CD4-positive, alpha-beta memory T cell (primary cell): ENCODE measurements at regions not wholly inside any gene's neighbourhood (a gene's known extent, or its start where the extent isn't known, plus 50 kb on each side); places are given as distances from the start of the nearest gene placed in this dataset.

Source experiments
- CTCF ChIA-PET: fragments of 350-600 bp; sonication (Branson Sonifier 250); formaldehyde crosslinking; loops from one replicate; lab custom pipeline; 2021; ENCODE audit warnings: inconsistent platforms; ENCODE audit not compliant: partially characterized antibody; lab: Charles Lee
- POLR2A ChIA-PET: fragments of 350-600 bp; sonication (Branson Sonifier 250); formaldehyde crosslinking; loops from one replicate; lab custom pipeline; 2021; ENCODE audit not compliant: partially characterized antibody; lab: Charles Lee
- DNase-seq, 5 donors: peaks; one replicate each; pipeline versions ENCODE4 v3.0.0 to v3.0.0-alpha.2; 2020 to 2022; ENCODE audit warnings: mixed read lengths in 1 of 5
- H3K27ac ChIP-seq: one replicate; pipeline ENCODE4 v1.7.0; 2013; ENCODE audit warnings: low read depth, low read length
- H3K27me3 ChIP-seq: 2 replicates; pipeline ENCODE4 v1.7.0; 2013; ENCODE audit warnings: mild to moderate bottlenecking, low read length, moderate library complexity; ENCODE audit not compliant: insufficient read depth
- H3K36me3 ChIP-seq: 2 replicates; pipeline ENCODE4 v1.7.0; 2013; ENCODE audit warnings: mild to moderate bottlenecking, low read length, moderate library complexity; ENCODE audit not compliant: insufficient read depth
- H3K4me1 ChIP-seq: 2 replicates; pipeline ENCODE4 v1.7.0; 2013; ENCODE audit warnings: mild to moderate bottlenecking, low read length, moderate library complexity; ENCODE audit not compliant: insufficient read depth
- H3K4me3 ChIP-seq, 2 donors: one replicate each; pipeline ENCODE4 v1.7.0; 2013; ENCODE audit warnings: low read length in 2 of 2, mild to moderate bottlenecking in 1 of 2
- H3K9me3 ChIP-seq, 2 donors: one replicate each; pipeline ENCODE4 v1.7.0; 2013; ENCODE audit warnings: low read length in 2 of 2, control low read depth in 1 of 2; ENCODE audit not compliant: control insufficient read depth in 1 of 2
- H3K27ac Mint-ChIP-seq, 7 donors: one replicate each; pipeline ENCODE4 v1.8.0; 2020 to 2021; ENCODE audit warnings: mixed read lengths in 7 of 7, mild to moderate bottlenecking in 6 of 7, inconsistent platforms in 3 of 7, moderate library complexity in 3 of 7
- H3K27me3 Mint-ChIP-seq, 2 donors: one replicate each; pipeline ENCODE4 v1.8.0; 2020 to 2021; ENCODE audit warnings: mixed read lengths in 2 of 2
- H3K36me3 Mint-ChIP-seq, 2 donors: one replicate each; pipeline ENCODE4 v1.8.0; 2020 to 2021; ENCODE audit warnings: mixed read lengths in 2 of 2, inconsistent platforms in 1 of 2, mild to moderate bottlenecking in 1 of 2
- H3K4me1 Mint-ChIP-seq, 4 donors: one replicate each; pipeline ENCODE4 v1.8.0; 2020 to 2021; ENCODE audit warnings: mixed read lengths in 4 of 4, mild to moderate bottlenecking in 1 of 4
- H3K4me3 Mint-ChIP-seq, 8 donors: one replicate each; pipeline ENCODE4 v1.8.0; 2020 to 2021; ENCODE audit warnings: mixed read lengths in 8 of 8, mild to moderate bottlenecking in 7 of 8, moderate library complexity in 6 of 8, inconsistent platforms in 3 of 8
- H3K9me3 Mint-ChIP-seq, 8 donors: one replicate each; pipeline ENCODE4 v1.8.0; 2020 to 2021; ENCODE audit warnings: mixed read lengths in 8 of 8, mild to moderate bottlenecking in 5 of 8, inconsistent platforms in 3 of 8, moderate library complexity in 1 of 8
- intact Hi-C: fragments of 100-400 bp; cut with micrococcal nuclease; formaldehyde crosslinking; loops from one replicate; pipeline ENCODE4 v1.15.1; 2023

DNA sequence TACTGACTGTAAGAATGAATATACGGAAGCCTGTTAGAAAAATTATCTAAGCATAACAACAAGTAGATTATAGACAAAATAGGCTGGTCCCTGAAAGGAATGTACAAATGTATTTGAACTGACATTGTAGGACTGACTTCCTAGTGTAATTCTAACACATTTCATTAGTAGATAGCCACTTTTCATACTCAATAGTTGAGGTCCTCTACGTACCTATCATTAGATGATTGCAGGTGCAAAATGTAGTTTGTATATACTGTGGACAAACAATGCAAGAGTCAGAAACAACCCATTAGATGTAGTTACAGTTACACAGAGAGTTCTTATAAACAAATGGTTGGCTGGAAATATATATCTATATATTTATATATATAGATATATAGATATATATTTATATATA, 402.3 kb upstream of the SLITRK6 start:
- no peak overlapping the region for H3K27ac ChIP-seq
- no peaks in the 10 kb centered on the region for H3K4me1 ChIP-seq
- H3K4me3 ChIP-seq = no peak overlapping the region
- H3K27me3 Mint-ChIP-seq = no peaks in the 10 kb centered on the region
- H3K9me3 Mint-ChIP-seq = peaks cover 0 to 3% (median 0%) of the 10 kb centered on the region in 8 donors
- H3K4me1 Mint-ChIP-seq = no peaks in the 10 kb centered on the region
- no peaks in the 10 kb centered on the region for H3K36me3 Mint-ChIP-seq
- ChIA-PET POLR2A (no interaction called here), CTCF (no interaction called here)
- H3K4me3 Mint-ChIP-seq = no peak overlapping the region
- H3K9me3 ChIP-seq = no peaks in the 10 kb centered on the region
- H3K27ac Mint-ChIP-seq = no peak overlapping the region
- DNase-seq = no peak
- H3K36me3 ChIP-seq = no peaks in the 10 kb centered on the region
- intact Hi-C loops = no loop called here
- no peaks in the 10 kb centered on the region for H3K27me3 ChIP-seq

DNA sequence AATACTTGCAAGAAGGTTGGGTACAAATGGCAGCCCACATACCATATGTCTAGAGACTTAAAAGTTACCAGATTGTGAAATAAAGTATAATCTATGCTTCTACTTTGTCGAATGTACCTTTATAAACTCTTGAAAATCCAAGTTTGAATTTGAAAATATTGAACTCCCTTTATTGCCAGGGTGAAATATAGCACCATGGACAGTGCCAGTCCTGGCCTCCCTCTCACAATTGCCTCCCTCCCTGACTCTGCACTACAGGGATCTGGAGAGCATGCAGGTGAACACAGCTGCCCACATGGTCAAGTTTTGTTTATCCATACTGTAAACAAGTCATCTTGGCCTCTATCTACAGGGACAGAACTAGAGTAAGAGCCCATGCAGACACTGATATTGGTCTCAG, 394.1 kb upstream of the SLITRK6 start:
- Histone ChIP-seq H3K4me3 (no peak overlapping the region), H3K4me1 (no peaks in the 10 kb centered on the region), H3K36me3 (no peaks in the 10 kb centered on the region), H3K27ac (no peak overlapping the region), H3K27me3 (no peaks in the 10 kb centered on the region), H3K9me3 (no peaks in the 10 kb centered on the region)
- H3K4me1 Mint-ChIP-seq = no peaks in the 10 kb centered on the region
- no peak overlapping the region for H3K4me3 Mint-ChIP-seq
- intact Hi-C loops = no loop called here
- no peak overlapping the region for H3K27ac Mint-ChIP-seq
- POLR2A ChIA-PET = no interaction called here
- CTCF ChIA-PET = no interaction called here
- H3K36me3 Mint-ChIP-seq = no peaks in the 10 kb centered on the region
- DNase-seq = no peak
- no peaks in the 10 kb centered on the region for H3K27me3 Mint-ChIP-seq
- H3K9me3 Mint-ChIP-seq = peaks cover 0 to 10% (median 3%) of the 10 kb centered on the region in 8 donors

DNA sequence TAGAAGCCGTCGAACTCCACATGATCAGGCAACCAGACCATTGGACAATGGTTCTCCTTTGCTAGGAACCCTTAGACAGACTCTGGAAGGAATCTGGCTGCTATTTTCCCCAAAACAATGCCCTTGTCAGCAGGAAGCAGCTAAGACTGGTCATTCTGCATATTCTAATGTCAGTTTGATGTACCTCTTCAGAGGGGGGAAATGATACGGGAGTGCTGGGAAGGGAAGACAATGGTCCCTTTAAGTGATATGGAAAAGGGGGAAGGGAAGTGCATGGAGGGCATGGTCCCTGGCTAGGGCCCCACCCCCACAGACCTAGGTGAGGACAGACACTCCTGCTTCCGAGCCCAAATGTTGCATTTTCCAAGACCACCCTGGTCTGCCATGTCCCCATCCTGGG, 389.0 kb upstream of the SLITRK6 start:
- Mint-ChIP-seq H3K9me3 (peaks cover 0 to 20% (median 7%) of the 10 kb centered on the region in 8 donors), H3K27ac (no peak overlapping the region), H3K27me3 (no peaks in the 10 kb centered on the region), H3K4me1 (no peaks in the 10 kb centered on the region), H3K4me3 (no peak overlapping the region), H3K36me3 (no peaks in the 10 kb centered on the region)
- Histone ChIP-seq H3K27ac (no peak overlapping the region), H3K9me3 (peaks cover 0 to 6% of the 10 kb centered on the region in 2 donors), H3K27me3 (no peaks in the 10 kb centered on the region), H3K4me1 (no peaks in the 10 kb centered on the region), H3K4me3 (no peak overlapping the region), H3K36me3 (no peaks in the 10 kb centered on the region)
- DNase-seq = no peak
- intact Hi-C loops = no loop called here
- ChIA-PET POLR2A (no interaction called here), CTCF (no interaction called here)

DNA sequence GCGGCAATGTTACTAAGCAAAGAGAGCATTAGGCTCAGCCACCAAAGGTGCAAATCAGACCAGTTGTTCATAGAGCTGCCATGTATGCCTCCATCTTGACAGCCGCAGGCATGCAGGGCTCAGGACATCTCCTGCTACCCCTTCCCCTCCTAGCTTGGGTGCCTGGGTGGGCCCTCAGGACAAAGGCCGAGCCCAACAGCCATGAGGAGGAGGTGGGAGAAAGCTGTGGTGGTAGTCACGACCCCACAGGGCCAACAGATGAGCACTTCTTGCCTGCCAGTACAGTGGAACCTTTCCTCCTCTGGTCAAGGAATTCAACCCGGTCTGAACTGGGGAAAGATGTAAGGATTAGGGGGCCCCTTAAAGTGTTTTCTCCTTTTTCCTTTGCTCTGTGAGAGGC, 386.4 kb upstream of the SLITRK6 start:
- Mint-ChIP-seq H3K27me3 (no peaks in the 10 kb centered on the region), H3K27ac (no peak overlapping the region), H3K9me3 (peaks cover 0 to 26% (median 8%) of the 10 kb centered on the region in 8 donors), H3K4me3 (no peak overlapping the region), H3K4me1 (no peaks in the 10 kb centered on the region), H3K36me3 (no peaks in the 10 kb centered on the region)
- ChIA-PET POLR2A (no interaction called here), CTCF (no interaction called here)
- DNase-seq = no peak
- no peak overlapping the region for H3K4me3 ChIP-seq
- peaks cover 0 to 6% of the 10 kb centered on the region in 2 donors for H3K9me3 ChIP-seq
- intact Hi-C loops = no loop called here
- H3K27ac ChIP-seq = no peak overlapping the region
- H3K36me3 ChIP-seq = no peaks in the 10 kb centered on the region
- H3K27me3 ChIP-seq = no peaks in the 10 kb centered on the region
- no peaks in the 10 kb centered on the region for H3K4me1 ChIP-seq

DNA sequence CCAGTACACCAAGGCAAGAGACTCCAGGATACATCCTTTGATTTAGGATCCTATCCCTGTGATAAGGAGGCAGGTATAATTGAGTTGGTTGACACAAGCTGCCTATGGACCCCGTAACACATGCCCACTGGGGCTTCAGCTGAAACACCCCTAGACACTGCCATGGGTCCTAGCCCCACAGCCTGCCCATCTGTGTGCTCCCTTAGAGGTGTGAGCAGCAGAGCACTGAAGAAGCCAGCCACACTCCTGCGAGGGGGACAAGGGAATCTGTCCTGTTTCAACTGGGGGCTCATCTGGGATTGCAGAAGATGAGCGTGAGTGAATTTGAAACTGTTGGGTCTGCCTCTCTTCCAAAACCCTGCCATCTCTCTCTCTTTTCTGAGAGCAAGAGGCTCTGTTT, 385.9 kb upstream of the SLITRK6 start:
- CTCF ChIA-PET = no interaction called here
- H3K27me3 ChIP-seq = no peaks in the 10 kb centered on the region
- H3K4me3 ChIP-seq = no peak overlapping the region
- H3K36me3 ChIP-seq = no peaks in the 10 kb centered on the region
- peaks cover 0 to 6% of the 10 kb centered on the region in 2 donors for H3K9me3 ChIP-seq
- H3K4me1 ChIP-seq = no peaks in the 10 kb centered on the region
- Mint-ChIP-seq H3K9me3 (peaks cover 0 to 26% (median 8%) of the 10 kb centered on the region in 8 donors), H3K27ac (no peak overlapping the region), H3K4me1 (no peaks in the 10 kb centered on the region), H3K36me3 (no peaks in the 10 kb centered on the region), H3K27me3 (no peaks in the 10 kb centered on the region), H3K4me3 (no peak overlapping the region)
- H3K27ac ChIP-seq = no peak overlapping the region
- POLR2A ChIA-PET = no interaction called here
- intact Hi-C loops = no loop called here
- no peak for DNase-seq

DNA sequence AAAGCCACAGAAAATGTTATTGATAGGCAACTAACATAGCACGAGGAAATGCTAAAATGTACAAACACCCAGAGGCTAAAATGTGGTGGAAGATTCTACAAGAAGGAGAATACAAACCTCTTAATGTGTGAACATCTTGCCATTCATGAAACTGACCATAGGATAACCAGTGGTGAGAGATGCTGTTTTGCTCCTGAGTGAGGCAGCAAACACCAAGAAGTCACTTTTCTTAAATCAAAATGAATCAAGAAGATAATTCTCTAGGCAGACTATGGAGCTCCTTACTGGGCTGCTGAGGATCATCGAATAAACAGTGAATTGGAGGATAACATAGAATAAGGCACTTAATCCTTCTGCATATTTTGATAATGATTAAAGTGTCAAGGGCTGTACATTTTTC, 375.4 kb upstream of the SLITRK6 start:
- Mint-ChIP-seq H3K36me3 (no peaks in the 10 kb centered on the region), H3K27me3 (no peaks in the 10 kb centered on the region), H3K27ac (no peak overlapping the region), H3K4me3 (no peak overlapping the region), H3K9me3 (peaks cover 0 to 11% (median 3%) of the 10 kb centered on the region in 8 donors), H3K4me1 (no peaks in the 10 kb centered on the region)
- Histone ChIP-seq H3K4me3 (no peak overlapping the region), H3K4me1 (no peaks in the 10 kb centered on the region), H3K27ac (no peak overlapping the region), H3K36me3 (no peaks in the 10 kb centered on the region), H3K27me3 (no peaks in the 10 kb centered on the region), H3K9me3 (no peaks in the 10 kb centered on the region)
- POLR2A ChIA-PET = no interaction called here
- DNase-seq = no peak
- CTCF ChIA-PET = no interaction called here
- intact Hi-C loops = no loop called here

DNA sequence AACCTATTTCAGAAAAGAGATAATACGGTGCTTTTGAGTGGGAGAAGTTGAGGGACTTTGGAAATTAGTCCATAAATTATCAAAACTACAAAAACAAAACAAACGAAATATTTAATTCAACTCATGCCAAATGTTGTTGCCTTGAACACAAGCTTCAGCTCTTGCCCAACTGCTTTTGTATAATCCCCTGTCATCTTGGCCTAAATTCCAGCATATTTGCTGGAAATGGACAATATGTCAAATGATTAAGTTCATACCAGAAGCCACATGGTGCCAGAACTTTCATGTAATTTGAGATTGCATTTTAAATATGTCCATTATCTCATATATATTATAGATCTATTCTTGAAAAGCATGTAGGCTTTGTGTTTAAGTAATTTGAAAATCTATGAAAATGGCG, 373.7 kb upstream of the SLITRK6 start:
- Mint-ChIP-seq H3K36me3 (no peaks in the 10 kb centered on the region), H3K4me1 (no peaks in the 10 kb centered on the region), H3K9me3 (peaks cover 0 to 11% (median 4%) of the 10 kb centered on the region in 8 donors), H3K4me3 (no peak overlapping the region), H3K27ac (no peak overlapping the region), H3K27me3 (no peaks in the 10 kb centered on the region)
- no peak overlapping the region for H3K4me3 ChIP-seq
- H3K9me3 ChIP-seq = no peaks in the 10 kb centered on the region
- H3K27ac ChIP-seq = no peak overlapping the region
- POLR2A ChIA-PET = no interaction called here
- DNase-seq = no peak
- intact Hi-C loops = no loop called here
- H3K4me1 ChIP-seq = no peaks in the 10 kb centered on the region
- no peaks in the 10 kb centered on the region for H3K36me3 ChIP-seq
- CTCF ChIA-PET = no interaction called here
- H3K27me3 ChIP-seq = no peaks in the 10 kb centered on the region

DNA sequence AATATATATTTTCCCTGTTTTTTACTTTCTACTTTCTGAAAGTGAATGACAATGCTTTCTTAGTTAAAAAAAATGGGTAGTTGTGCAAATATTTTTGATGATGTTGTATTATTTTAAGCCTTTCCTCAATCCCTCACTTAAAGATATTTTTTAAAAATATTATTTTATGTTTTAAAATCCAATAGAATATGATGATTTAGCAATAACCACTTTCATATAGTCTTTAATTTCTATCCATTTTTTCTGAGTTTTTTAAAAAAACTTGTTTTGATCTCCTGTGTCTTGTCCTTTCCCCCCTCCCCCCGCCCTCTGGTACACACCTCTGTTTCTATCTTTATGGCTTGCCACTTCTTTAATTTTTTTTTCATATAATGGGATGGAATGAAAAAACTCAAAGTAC, 362.0 kb upstream of the SLITRK6 start:
- no peak overlapping the region for H3K27ac Mint-ChIP-seq
- intact Hi-C loops = no loop called here
- Histone ChIP-seq H3K4me3 (no peak overlapping the region), H3K27ac (no peak overlapping the region), H3K9me3 (no peaks in the 10 kb centered on the region), H3K27me3 (no peaks in the 10 kb centered on the region), H3K4me1 (no peaks in the 10 kb centered on the region), H3K36me3 (no peaks in the 10 kb centered on the region)
- POLR2A ChIA-PET = no interaction called here
- DNase-seq = no peak
- CTCF ChIA-PET = no interaction called here
- no peak overlapping the region for H3K4me3 Mint-ChIP-seq
- no peaks in the 10 kb centered on the region for H3K36me3 Mint-ChIP-seq
- H3K4me1 Mint-ChIP-seq = no peaks in the 10 kb centered on the region
- peaks cover 0 to 7% (median 2%) of the 10 kb centered on the region in 8 donors for H3K9me3 Mint-ChIP-seq
- H3K27me3 Mint-ChIP-seq = no peaks in the 10 kb centered on the region
